ENCODE measurements at regions not wholly inside any gene's neighbourhood (a gene's known extent, or its start where the extent isn't known, plus 50 kb on each side); places are given as distances from the start of the nearest gene placed in this dataset.

DNA sequence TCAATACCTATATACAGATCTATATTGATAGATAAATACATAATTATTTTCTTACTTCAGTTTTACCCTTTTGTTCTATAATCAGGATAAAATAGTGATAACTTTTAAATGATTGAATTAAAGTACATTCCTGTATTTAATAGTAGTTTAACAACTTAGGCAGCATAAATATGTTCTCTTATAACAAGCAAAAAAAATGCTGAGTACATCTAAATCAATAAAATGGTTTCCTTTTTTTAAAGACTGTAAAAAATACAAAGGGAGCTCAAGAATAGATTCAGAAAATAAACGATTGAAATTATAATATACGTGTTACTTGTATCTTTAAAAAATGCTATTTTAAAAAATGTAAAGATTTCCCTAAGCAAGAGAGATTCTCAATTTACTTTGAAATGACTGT, 393.7 kb upstream of the TMEM132C start:
- no peak overlapping the region for H3K4me3 ChIP-seq
- H3K4me1 ChIP-seq: no peaks in the 10 kb centered on the region
- intact Hi-C loops (cut with DNase I; ENCODE audit: low total_unique reads): no loop called here
- no peak for DNase-seq
- H3K27ac ChIP-seq: no peak overlapping the region
- TF ChIP-seq POLR2A (IDR thresholded peaks at IDR 0.05): no peak
- TF ChIP-seq, protein P1, sequence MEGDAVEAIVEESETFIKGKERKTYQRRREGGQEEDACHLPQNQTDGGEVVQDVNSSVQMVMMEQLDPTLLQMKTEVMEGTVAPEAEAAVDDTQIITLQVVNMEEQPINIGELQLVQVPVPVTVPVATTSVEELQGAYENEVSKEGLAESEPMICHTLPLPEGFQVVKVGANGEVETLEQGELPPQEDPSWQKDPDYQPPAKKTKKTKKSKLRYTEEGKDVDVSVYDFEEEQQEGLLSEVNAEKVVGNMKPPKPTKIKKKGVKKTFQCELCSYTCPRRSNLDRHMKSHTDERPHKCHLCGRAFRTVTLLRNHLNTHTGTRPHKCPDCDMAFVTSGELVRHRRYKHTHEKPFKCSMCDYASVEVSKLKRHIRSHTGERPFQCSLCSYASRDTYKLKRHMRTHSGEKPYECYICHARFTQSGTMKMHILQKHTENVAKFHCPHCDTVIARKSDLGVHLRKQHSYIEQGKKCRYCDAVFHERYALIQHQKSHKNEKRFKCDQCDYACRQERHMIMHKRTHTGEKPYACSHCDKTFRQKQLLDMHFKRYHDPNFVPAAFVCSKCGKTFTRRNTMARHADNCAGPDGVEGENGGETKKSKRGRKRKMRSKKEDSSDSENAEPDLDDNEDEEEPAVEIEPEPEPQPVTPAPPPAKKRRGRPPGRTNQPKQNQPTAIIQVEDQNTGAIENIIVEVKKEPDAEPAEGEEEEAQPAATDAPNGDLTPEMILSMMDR (IDR thresholded peaks at IDR 0.05 in 8 of 11, conservative IDR thresholded peaks at IDR 0.05 in 3 of 11): no peak
- no peak for TF ChIP-seq POLR2AphosphoS5 (IDR thresholded peaks at IDR 0.05)
- peaks cover 0 to 14% (median 5%) of the 10 kb centered on the region in 8 donors for H3K9me3 ChIP-seq
- H3K27me3 ChIP-seq (replicated peaks in 1 of 7): no peaks in the 10 kb centered on the region
- 85 to 93% (median 89%) methylated on average over 2 of the region's 2 CpGs for WGBS, 5 donors
- H3K36me3 ChIP-seq: no peaks in the 10 kb centered on the region

DNA sequence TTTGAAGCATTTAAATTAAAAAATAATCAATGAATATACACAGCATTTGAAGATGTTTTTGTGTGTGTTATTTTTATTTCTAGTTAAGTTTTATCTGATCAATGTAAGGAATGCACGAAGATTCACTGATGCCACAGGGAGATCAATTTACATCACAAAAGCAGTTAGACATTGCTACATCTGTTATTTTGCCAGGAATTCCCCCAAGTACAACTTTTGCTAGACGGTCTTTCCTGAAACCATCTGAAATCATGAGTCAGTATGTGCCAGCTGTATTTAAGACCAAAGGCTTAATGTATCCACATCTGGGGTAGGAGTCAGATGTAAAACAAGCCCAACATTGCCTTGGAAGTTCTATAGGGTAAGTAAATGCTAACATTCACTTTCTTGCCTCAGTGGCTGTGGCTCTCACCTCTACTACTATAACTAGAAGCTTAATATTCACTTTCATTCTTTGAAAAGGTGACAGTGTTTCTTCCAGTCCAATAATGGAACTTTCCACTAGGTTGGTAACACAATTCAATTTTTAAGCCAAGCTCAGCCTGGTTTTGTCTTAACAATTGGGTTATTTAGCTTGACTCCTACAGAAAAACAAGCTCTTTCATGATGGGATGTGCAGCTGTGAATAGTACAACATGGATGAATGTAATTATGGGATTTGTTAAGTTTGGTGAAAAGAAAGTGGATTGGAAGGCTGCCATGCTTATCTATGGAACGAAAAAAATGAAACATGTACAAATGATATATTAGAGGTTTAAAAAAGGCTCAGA, 385.4 kb upstream of the TMEM132C start:
- intact Hi-C loops (cut with DNase I; ENCODE audit: low total_unique reads): no loop called here
- Histone ChIP-seq H3K36me3 (no peaks in the 10 kb centered on the region), H3K4me3 (no peak overlapping the region), H3K27ac (no peak overlapping the region), H3K9me3 (peaks cover 0 to 5% (median 0%) of the 10 kb centered on the region in 8 donors), H3K4me1 (no peaks in the 10 kb centered on the region), H3K27me3 (replicated peaks in 1 of 7) (no peaks in the 10 kb centered on the region)
- TF ChIP-seq POLR2A (IDR thresholded peaks at IDR 0.05): no peak
- no peak for TF ChIP-seq POLR2AphosphoS5 (IDR thresholded peaks at IDR 0.05)
- TF ChIP-seq, protein P1 (IDR thresholded peaks at IDR 0.05 in 8 of 11, conservative IDR thresholded peaks at IDR 0.05 in 3 of 11): no peak
- WGBS, 5 donors: 81 to 91% (median 84%) methylated on average over 3 of the region's 3 CpGs
- DNase-seq: no peak

DNA sequence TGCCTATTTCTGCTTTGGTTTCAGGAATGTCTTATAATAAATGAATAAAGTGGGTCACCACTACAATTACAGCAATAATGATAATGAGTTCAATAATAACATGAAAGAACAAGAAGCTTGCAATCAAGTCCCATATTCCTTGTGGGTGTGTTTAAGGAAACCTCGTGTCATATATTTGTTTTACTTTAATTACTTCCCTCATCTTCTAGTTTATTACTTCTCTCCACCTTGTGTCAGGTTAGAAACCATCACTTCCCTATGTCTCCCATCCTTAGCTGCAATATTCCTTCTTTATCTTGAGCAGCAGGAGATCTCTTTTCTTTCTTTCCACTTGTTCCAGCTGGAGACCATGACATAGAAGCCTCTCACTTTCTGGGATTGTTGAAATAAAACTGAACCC, 384.0 kb upstream of the TMEM132C start:
- DNase-seq: no peak
- no peaks in the 10 kb centered on the region for H3K4me1 ChIP-seq
- H3K27me3 ChIP-seq (replicated peaks in 1 of 7): no peaks in the 10 kb centered on the region
- H3K9me3 ChIP-seq: peaks cover 0 to 5% (median 0%) of the 10 kb centered on the region in 8 donors
- intact Hi-C loops (cut with DNase I; ENCODE audit: low total_unique reads): no loop called here
- no peaks in the 10 kb centered on the region for H3K36me3 ChIP-seq
- WGBS, 5 donors: 56 to 81% (median 64%) methylated on average over 1 of the region's 1 CpG
- TF ChIP-seq POLR2AphosphoS5 (IDR thresholded peaks at IDR 0.05): no peak
- TF ChIP-seq, protein P1 (IDR thresholded peaks at IDR 0.05 in 8 of 11, conservative IDR thresholded peaks at IDR 0.05 in 3 of 11): no peak
- no peak for TF ChIP-seq POLR2A (IDR thresholded peaks at IDR 0.05)
- H3K27ac ChIP-seq: no peak overlapping the region
- H3K4me3 ChIP-seq: no peak overlapping the region

DNA sequence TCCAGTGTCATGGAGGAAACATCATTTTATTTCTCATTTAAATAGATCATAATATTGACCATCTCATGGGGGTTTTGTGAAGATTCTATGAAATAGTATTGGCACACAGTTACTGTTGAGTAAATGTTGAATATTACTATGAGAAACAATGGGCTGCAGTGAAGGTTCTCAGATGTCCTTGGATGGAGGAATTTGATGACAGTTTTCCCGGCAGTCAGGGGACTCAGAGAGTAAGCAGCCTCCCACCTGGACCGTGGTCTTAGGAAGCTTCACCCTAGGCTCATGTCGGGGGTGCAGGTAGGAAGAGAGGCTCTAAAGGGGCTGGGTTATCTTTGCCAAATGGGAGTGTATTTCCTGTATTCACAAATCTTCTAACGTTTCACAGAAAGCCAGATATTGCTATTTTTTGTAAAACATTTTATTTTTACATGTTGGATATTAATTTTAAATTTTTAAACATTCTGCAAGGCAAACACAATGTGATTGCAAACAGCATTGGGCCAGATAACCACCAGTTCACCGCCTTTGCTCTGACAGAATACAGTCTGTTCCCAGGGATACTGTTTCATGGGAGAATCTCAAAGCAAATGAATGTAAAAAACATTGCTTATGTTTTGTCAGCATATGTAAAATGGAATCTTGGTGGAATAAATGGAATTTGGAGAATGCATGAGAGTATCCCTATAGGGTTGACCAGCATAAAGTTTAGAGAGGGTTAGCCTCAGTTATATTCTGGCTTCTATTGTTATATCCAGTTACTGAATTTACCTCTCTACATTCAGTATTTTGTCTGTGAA, 380.8 kb upstream of the TMEM132C start:
- no peaks in the 10 kb centered on the region for H3K36me3 ChIP-seq
- intact Hi-C loops (cut with DNase I; ENCODE audit: low total_unique reads): no loop called here
- H3K27ac ChIP-seq: no peak overlapping the region
- no peaks in the 10 kb centered on the region for H3K4me1 ChIP-seq
- no peaks in the 10 kb centered on the region for H3K27me3 ChIP-seq (replicated peaks in 1 of 7)
- no peak for DNase-seq
- no peak overlapping the region for H3K4me3 ChIP-seq
- H3K9me3 ChIP-seq: peaks cover 0 to 5% (median 0%) of the 10 kb centered on the region in 8 donors
- WGBS, 5 donors: 61 to 79% (median 62%) methylated on average over 5 of the region's 5 CpGs
- TF ChIP-seq, protein P1 (IDR thresholded peaks at IDR 0.05 in 8 of 11, conservative IDR thresholded peaks at IDR 0.05 in 3 of 11): no peak
- no peak for TF ChIP-seq POLR2A (IDR thresholded peaks at IDR 0.05)
- no peak for TF ChIP-seq POLR2AphosphoS5 (IDR thresholded peaks at IDR 0.05)
